RWPE2 (cell line): ENCODE measurements at regions not wholly inside any gene's neighbourhood (a gene's known extent, or its start where the extent isn't known, plus 50 kb on each side); places are given as distances from the start of the nearest gene placed in this dataset.

Experiments
- ATAC-seq: fragments of 200-7000 bp; cut with Tn5 transposase; 3 replicates; pipeline ENCODE4 v1.9.1; 2021; ENCODE audit warnings: low read depth
- DNase-seq: peaks from one replicate; pipeline ENCODE4 v3.0.0-alpha.2; 2020; ENCODE audit warnings: low spot score
- H3K27ac ChIP-seq: fragments of 450-650 bp; 2 replicates; pipeline ENCODE4 v1.5.1; 2017; ENCODE audit warnings: mild to moderate bottlenecking; ENCODE audit not compliant: poor library complexity, severe bottlenecking
- H3K27me3 ChIP-seq: fragments of 250-450 bp; sonication (Bioruptor Pico); 2 replicates; pipeline ENCODE4 v1.5.1; 2021; ENCODE audit warnings: mild to moderate bottlenecking, moderate library complexity; ENCODE audit not compliant: insufficient read depth, poor library complexity, severe bottlenecking
- H3K36me3 ChIP-seq: fragments of 250-450 bp; sonication (Bioruptor Pico); 2 replicates; pipeline ENCODE4 v1.5.1; 2020; ENCODE audit warnings: low read depth, mild to moderate bottlenecking, moderate library complexity
- H3K4me1 ChIP-seq: fragments of 250-450 bp; sonication (Bioruptor Pico); 2 replicates; pipeline ENCODE4 v1.5.1; 2021; ENCODE audit warnings: mild to moderate bottlenecking, moderate library complexity; ENCODE audit not compliant: insufficient read depth, poor library complexity, severe bottlenecking
- H3K4me3 ChIP-seq: fragments of 250-450 bp; sonication (Bioruptor Pico); 2 replicates; pipeline ENCODE4 v1.5.1; 2021; ENCODE audit warnings: mild to moderate bottlenecking, moderate library complexity; ENCODE audit not compliant: severe bottlenecking
- H3K9me3 ChIP-seq: fragments of 250-450 bp; sonication (Bioruptor Pico); 2 replicates; pipeline ENCODE4 v1.5.1; 2021; ENCODE audit warnings: mild to moderate bottlenecking, moderate library complexity; ENCODE audit not compliant: severe bottlenecking
- TF ChIP-seq, protein P1 (sequence below): fragments of 450-650 bp; IDR thresholded peaks from one replicate; pipeline ENCODE4 v1.5.1; 2017; ENCODE audit warnings: mild to moderate bottlenecking, moderate library complexity; ENCODE audit not compliant: poor library complexity, severe bottlenecking

DNA sequence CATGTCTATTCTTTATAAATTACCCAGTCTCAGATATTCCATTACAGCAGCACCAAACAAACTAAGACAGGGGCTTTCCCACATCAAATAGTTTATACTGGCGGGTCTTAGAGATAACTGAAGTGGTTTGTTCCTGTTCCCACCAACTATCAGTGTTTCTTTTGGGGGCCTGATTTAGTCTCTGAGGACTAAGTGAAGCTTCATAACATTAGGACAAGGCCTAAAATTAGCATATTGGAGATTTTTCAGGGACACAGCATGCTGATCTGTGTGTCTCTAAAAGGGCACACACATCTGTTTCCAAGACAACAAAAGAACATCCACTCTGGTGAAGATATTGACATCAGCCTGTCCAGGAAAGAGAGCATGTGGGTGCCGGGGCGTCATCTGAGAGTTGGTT is 72.6 kb upstream of the SEMA6D start:
- H3K36me3 ChIP-seq: no peaks in the 10 kb centered on the region
- TF ChIP-seq, protein P1, sequence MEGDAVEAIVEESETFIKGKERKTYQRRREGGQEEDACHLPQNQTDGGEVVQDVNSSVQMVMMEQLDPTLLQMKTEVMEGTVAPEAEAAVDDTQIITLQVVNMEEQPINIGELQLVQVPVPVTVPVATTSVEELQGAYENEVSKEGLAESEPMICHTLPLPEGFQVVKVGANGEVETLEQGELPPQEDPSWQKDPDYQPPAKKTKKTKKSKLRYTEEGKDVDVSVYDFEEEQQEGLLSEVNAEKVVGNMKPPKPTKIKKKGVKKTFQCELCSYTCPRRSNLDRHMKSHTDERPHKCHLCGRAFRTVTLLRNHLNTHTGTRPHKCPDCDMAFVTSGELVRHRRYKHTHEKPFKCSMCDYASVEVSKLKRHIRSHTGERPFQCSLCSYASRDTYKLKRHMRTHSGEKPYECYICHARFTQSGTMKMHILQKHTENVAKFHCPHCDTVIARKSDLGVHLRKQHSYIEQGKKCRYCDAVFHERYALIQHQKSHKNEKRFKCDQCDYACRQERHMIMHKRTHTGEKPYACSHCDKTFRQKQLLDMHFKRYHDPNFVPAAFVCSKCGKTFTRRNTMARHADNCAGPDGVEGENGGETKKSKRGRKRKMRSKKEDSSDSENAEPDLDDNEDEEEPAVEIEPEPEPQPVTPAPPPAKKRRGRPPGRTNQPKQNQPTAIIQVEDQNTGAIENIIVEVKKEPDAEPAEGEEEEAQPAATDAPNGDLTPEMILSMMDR: no peak
- DNase-seq (no peak), ATAC-seq (no peak)
- no peak overlapping the region for H3K4me3 ChIP-seq
- H3K9me3 ChIP-seq: no peaks in the 10 kb centered on the region
- no peak overlapping the region for H3K27ac ChIP-seq
- H3K27me3 ChIP-seq: no peaks in the 10 kb centered on the region
- H3K4me1 ChIP-seq: no peaks in the 10 kb centered on the region

- DNase-seq: no peak
- H3K27me3 ChIP-seq: no peaks in the 10 kb centered on the region
- ATAC-seq: no peak
- TF ChIP-seq, protein P1: no peak
- no peaks in the 10 kb centered on the region for H3K9me3 ChIP-seq
- H3K36me3 ChIP-seq: no peaks in the 10 kb centered on the region
- H3K4me3 ChIP-seq: no peak overlapping the region
- H3K27ac ChIP-seq: no peak overlapping the region
- no peaks in the 10 kb centered on the region for H3K4me1 ChIP-seq
Observed at GRCh38 chr15:47650564-47650963, 66.7 kb upstream of the SEMA6D start.

GRCh38 chr15:47652328-47652727 is 65.0 kb upstream of the SEMA6D start:
- TF ChIP-seq, protein P1: no peak
- H3K4me1 ChIP-seq: no peaks in the 10 kb centered on the region
- no peaks in the 10 kb centered on the region for H3K9me3 ChIP-seq
- H3K27me3 ChIP-seq: no peaks in the 10 kb centered on the region
- no peak for ATAC-seq
- no peaks in the 10 kb centered on the region for H3K36me3 ChIP-seq
- H3K27ac ChIP-seq: no peak overlapping the region
- H3K4me3 ChIP-seq: no peak overlapping the region
- DNase-seq: no peak

GRCh38 chr15:47652844-47653243 is 64.5 kb upstream of the SEMA6D start:
- Histone ChIP-seq H3K27me3 (no peaks in the 10 kb centered on the region), H3K9me3 (no peaks in the 10 kb centered on the region), H3K4me1 (no peaks in the 10 kb centered on the region), H3K4me3 (no peak overlapping the region), H3K27ac (no peak overlapping the region), H3K36me3 (no peaks in the 10 kb centered on the region)
- DNase-seq (no peak), ATAC-seq (no peak)
- TF ChIP-seq, protein P1: no peak

DNA sequence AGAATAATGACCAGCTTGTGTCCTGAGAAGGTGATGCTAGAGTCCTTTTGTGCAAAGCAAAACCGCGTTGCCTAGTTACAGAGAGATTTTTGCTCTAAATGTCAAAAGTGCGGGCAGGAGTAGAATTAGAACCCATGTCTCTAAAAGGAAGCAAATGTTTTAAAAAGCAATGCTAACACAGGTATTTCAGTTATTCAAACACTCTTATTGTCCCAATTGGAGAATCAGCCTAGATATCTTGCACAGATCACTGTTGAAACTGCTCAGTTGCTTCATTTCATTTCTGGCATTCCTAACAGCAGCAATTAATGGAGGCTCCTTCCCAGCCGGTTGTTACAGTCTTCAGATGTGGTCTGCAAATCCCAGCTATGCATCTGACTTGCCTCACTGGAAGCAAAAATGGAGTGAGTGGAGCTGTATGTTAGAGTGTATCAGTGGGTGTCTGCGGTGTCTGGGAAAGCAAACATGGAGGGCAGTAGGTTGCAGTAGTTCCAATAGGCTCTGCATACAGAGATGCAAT is 55.6 kb upstream of the SEMA6D start:
- TF ChIP-seq, protein P1: no peak
- ATAC-seq (no peak), DNase-seq (no peak)
- no peak overlapping the region for H3K4me3 ChIP-seq
- H3K9me3 ChIP-seq: no peaks in the 10 kb centered on the region
- peaks cover 16% of the 10 kb centered on the region for H3K4me1 ChIP-seq
- no peaks in the 10 kb centered on the region for H3K27me3 ChIP-seq
- H3K27ac ChIP-seq: no peak overlapping the region
- H3K36me3 ChIP-seq: no peaks in the 10 kb centered on the region
